Fibroblast of the aortic adventitia (primary cell): ENCODE measurements at regions not wholly inside any gene's neighbourhood (a gene's known extent, or its start where the extent isn't known, plus 50 kb on each side); places are given as distances from the start of the nearest gene placed in this dataset.

Source experiments
- DNase-seq: peaks from one replicate; pipeline ENCODE4 v3.0.0-alpha.2; 2010; ENCODE audit warnings: low read depth
- H3K4me3 ChIP-seq: 2 replicates; pipeline ENCODE4 v1.5.1; 2011; ENCODE audit warnings: low read depth, mild to moderate bottlenecking, control low read depth, low read length, moderate library complexity
- TF ChIP-seq, protein P1 (sequence below): IDR thresholded peaks from 2 replicates; pipeline ENCODE4 v1.5.1; 2011; ENCODE audit warnings: mild to moderate bottlenecking, low read length, control low read depth, inconsistent platforms; ENCODE audit not compliant: insufficient read depth

GRCh38 chr11:39462506-39462905 is 1996.9 kb downstream of the LRRC4C start:
- H3K4me3 ChIP-seq = no peak overlapping the region
- TF ChIP-seq, protein P1, sequence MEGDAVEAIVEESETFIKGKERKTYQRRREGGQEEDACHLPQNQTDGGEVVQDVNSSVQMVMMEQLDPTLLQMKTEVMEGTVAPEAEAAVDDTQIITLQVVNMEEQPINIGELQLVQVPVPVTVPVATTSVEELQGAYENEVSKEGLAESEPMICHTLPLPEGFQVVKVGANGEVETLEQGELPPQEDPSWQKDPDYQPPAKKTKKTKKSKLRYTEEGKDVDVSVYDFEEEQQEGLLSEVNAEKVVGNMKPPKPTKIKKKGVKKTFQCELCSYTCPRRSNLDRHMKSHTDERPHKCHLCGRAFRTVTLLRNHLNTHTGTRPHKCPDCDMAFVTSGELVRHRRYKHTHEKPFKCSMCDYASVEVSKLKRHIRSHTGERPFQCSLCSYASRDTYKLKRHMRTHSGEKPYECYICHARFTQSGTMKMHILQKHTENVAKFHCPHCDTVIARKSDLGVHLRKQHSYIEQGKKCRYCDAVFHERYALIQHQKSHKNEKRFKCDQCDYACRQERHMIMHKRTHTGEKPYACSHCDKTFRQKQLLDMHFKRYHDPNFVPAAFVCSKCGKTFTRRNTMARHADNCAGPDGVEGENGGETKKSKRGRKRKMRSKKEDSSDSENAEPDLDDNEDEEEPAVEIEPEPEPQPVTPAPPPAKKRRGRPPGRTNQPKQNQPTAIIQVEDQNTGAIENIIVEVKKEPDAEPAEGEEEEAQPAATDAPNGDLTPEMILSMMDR = no peak
- DNase-seq = no peak

DNA sequence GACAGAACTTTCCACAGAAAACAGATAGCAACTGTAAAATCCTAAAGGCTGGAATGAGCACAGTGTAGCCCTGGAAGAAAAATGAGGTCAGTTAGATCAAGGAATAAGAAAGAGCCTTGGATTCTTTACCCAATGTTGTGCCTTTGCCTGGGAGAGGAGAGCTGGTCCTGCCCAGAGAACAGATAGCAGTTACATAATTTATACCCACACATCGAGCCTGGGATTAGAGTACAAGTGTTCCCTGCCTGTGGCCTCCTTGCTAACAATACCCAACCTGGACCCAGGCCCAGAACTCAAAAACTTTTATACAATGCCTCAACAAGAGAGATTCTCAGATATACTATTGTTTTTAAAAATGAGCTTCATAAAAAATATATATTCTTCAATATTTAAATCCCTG is 1998.4 kb downstream of the LRRC4C start:
- no peak overlapping the region for H3K4me3 ChIP-seq
- no peak for DNase-seq
- TF ChIP-seq, protein P1 = no peak

GRCh38 chr11:39459606-39460005 is 1999.8 kb downstream of the LRRC4C start:
- no peak for DNase-seq
- no peak overlapping the region for H3K4me3 ChIP-seq
- TF ChIP-seq, protein P1 = no peak

DNA sequence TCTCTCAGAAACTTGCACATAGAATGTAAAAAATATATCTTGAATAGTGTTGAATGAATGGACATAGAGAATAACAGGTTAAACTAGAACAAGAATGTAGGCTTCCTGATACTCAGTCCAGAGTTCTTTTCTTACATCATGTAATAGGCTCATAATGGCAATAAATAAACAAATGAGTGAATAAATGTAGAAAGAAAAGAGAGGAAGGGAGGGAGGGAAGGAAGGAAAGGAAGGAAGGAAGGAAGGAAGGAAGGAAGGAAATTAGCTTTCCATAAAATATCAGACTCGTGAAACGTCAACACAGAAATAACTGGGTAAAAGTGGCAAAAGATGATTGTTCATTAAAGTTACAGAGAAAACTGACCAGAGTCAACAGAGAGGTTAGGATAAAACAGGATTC is 2001.0 kb downstream of the LRRC4C start:
- no peak for DNase-seq
- TF ChIP-seq, protein P1 = no peak
- H3K4me3 ChIP-seq = no peak overlapping the region

GRCh38 chr11:39443424-39444022 is 2015.9 kb downstream of the LRRC4C start:
- DNase-seq = no peak
- TF ChIP-seq, protein P1 = no peak
- no peak overlapping the region for H3K4me3 ChIP-seq

DNA sequence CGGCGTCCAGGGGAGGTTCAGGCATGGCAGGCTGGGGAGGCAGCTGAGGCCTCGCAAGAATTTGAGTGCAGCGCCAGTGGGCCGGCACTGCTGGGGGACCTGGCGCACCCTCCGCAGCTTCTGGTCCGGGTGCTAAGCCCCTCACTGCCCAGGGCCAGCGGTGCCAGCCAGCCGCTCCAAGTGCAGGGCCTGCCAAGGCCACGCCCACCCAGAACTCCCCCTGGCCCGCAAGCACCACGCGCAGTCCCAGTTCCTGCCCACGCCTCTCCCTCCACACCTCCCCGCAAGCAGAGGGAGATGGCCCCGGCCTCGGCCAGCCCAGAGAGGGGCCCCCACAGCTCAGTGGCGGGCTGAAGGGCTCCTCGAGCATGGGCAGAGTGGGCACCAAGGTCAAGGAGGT is 2017.3 kb downstream of the LRRC4C start:
- no peak for DNase-seq
- TF ChIP-seq, protein P1 = no peak
- no peak overlapping the region for H3K4me3 ChIP-seq

DNA sequence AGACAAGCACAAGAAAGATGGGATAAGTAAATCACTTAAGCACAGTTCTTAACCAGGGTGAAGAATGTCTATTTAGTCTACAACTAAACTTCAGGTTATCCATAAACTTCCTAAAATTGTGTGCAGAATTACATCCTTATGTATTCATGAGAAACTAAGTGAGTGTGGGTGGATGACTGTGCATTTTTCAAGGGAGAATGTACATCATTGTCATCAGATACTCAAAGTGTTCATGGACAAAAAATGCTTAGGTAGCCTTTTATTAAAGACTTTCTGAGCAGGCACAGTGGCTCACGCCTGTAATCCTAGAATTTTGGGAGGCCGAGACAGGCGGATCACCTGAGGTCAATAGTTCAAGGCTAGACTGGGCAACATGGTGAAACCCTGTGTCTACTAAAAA is 2023.8 kb downstream of the LRRC4C start:
- TF ChIP-seq, protein P1 = no peak
- H3K4me3 ChIP-seq = no peak overlapping the region
- DNase-seq = no peak
